SK-N-SH treated with all-trans-retinoic acid at 6 μM for 48 hours (cell line): ENCODE measurements at regions not wholly inside any gene's neighbourhood (a gene's known extent, or its start where the extent isn't known, plus 50 kb on each side); places are given as distances from the start of the nearest gene placed in this dataset.

Experiments
- ATAC-seq: fragments of 200-7000 bp; cut with Tn5 transposase; 3 replicates; pipeline ENCODE4 v1.9.1; 2020; ENCODE audit warnings: mild to moderate bottlenecking, moderate library complexity
- ARNTL ChIP-seq: fragments of 450-650 bp; formaldehyde crosslinking; IDR thresholded peaks from 2 replicates; pipeline ENCODE4 v1.5.0; 2020; ENCODE audit warnings: low read depth, mild to moderate bottlenecking, moderate library complexity, borderline replicate concordance
- BACH2 ChIP-seq: fragments of 250-450 bp; sonication (Bioruptor Pico); IDR thresholded peaks from 2 replicates; pipeline ENCODE4 v1.9.0; 2021; ENCODE audit warnings: mild to moderate bottlenecking, borderline replicate concordance
- CSDC2 ChIP-seq: fragments of 250-450 bp; sonication (Bioruptor Pico); IDR thresholded peaks from 2 replicates; pipeline ENCODE4 v1.5.0; 2020; ENCODE audit warnings: mild to moderate bottlenecking, moderate library complexity
- CSRNP3 ChIP-seq: fragments of 250-450 bp; sonication (Bioruptor Pico); IDR thresholded peaks from 2 replicates; pipeline ENCODE4 v1.5.1; 2021; ENCODE audit warnings: mild to moderate bottlenecking, moderate library complexity
- ESRRG ChIP-seq: fragments of 250-450 bp; sonication (Bioruptor Pico); IDR thresholded peaks from 2 replicates; pipeline ENCODE4 v1.6.1; 2021; ENCODE audit warnings: mild to moderate bottlenecking
- GLIS3 ChIP-seq: fragments of 250-450 bp; sonication (Bioruptor Pico); IDR thresholded peaks from 2 replicates; pipeline ENCODE4 v1.5.0; 2020; ENCODE audit warnings: mild to moderate bottlenecking, moderate library complexity
- ISL1 ChIP-seq: fragments of 250-450 bp; sonication (Bioruptor Pico); IDR thresholded peaks from 2 replicates; pipeline ENCODE4 v2.1.2; 2022; ENCODE audit warnings: mild to moderate bottlenecking, moderate library complexity
- OSR1 ChIP-seq: fragments of 250-450 bp; sonication (Bioruptor Pico); IDR thresholded peaks from 2 replicates; pipeline ENCODE4 v1.8.0; 2022; ENCODE audit warnings: moderate library complexity, mild to moderate bottlenecking, inconsistent platforms
- POU6F1 ChIP-seq: fragments of 250-450 bp; sonication (Bioruptor Pico); IDR thresholded peaks from 2 replicates; pipeline ENCODE4 v1.8.0; 2021; ENCODE audit warnings: low read depth, mild to moderate bottlenecking, moderate library complexity, borderline replicate concordance
- PPARA ChIP-seq: fragments of 250-450 bp; sonication (Bioruptor Pico); IDR thresholded peaks from 2 replicates; pipeline ENCODE4 v1.5.0; 2020; ENCODE audit warnings: mild to moderate bottlenecking, borderline replicate concordance
- RARB ChIP-seq: fragments of 250-450 bp; sonication (Bioruptor Pico); IDR thresholded peaks from 2 replicates; pipeline ENCODE4 v1.8.0; 2021; ENCODE audit warnings: mild to moderate bottlenecking, moderate library complexity
- SNAI2 ChIP-seq: fragments of 250-450 bp; sonication (Bioruptor Pico); IDR thresholded peaks from 2 replicates; pipeline ENCODE4 v1.5.0; 2020; ENCODE audit warnings: mild to moderate bottlenecking, moderate library complexity
- TCF4 ChIP-seq: fragments of 250-450 bp; sonication (Bioruptor Pico); IDR thresholded peaks from 2 replicates; pipeline ENCODE4 v1.8.0; 2021; ENCODE audit warnings: mild to moderate bottlenecking, moderate library complexity, borderline replicate concordance
- TOX ChIP-seq: fragments of 250-450 bp; sonication (Bioruptor Pico); IDR thresholded peaks from 2 replicates; pipeline ENCODE4 v1.8.0; 2021; ENCODE audit warnings: mild to moderate bottlenecking, moderate library complexity, borderline replicate concordance
- ZFP3 ChIP-seq: fragments of 250-450 bp; sonication (Bioruptor Pico); IDR thresholded peaks from 2 replicates; pipeline ENCODE4 v1.5.0; 2020; ENCODE audit warnings: mild to moderate bottlenecking, moderate library complexity
- ZFP30 ChIP-seq: fragments of 450-650 bp; formaldehyde crosslinking; IDR thresholded peaks from 2 replicates; pipeline ENCODE4 v1.5.0; 2022; ENCODE audit warnings: mild to moderate bottlenecking, moderate library complexity
- ZNF565 ChIP-seq: fragments of 450-650 bp; formaldehyde crosslinking; conservative IDR thresholded peaks from 2 replicates; pipeline ENCODE4 v1.5.0; 2020; ENCODE audit warnings: low read depth, mild to moderate bottlenecking, moderate library complexity
- ZNF70 ChIP-seq: fragments of 450-650 bp; formaldehyde crosslinking; IDR thresholded peaks from 2 replicates; pipeline ENCODE4 v1.5.0; 2020; ENCODE audit warnings: mild to moderate bottlenecking, moderate library complexity
- ZNF8 ChIP-seq: fragments of 450-650 bp; formaldehyde crosslinking; IDR thresholded peaks from 2 replicates; pipeline ENCODE4 v1.5.0; 2020; ENCODE audit warnings: mild to moderate bottlenecking, moderate library complexity
- TF ChIP-seq, protein P1 (sequence below): fragments of 250-450 bp; sonication (Bioruptor Pico); IDR thresholded peaks from 2 replicates; pipeline ENCODE4 v1.5.1; 2020; ENCODE audit warnings: low read depth, mild to moderate bottlenecking, moderate library complexity
- TF ChIP-seq, protein P2 (sequence below): fragments of 250-450 bp; sonication (Bioruptor Pico); IDR thresholded peaks from 2 replicates; pipeline ENCODE4 v1.8.0; 2020; ENCODE audit warnings: mild to moderate bottlenecking, moderate library complexity, borderline replicate concordance

DNA sequence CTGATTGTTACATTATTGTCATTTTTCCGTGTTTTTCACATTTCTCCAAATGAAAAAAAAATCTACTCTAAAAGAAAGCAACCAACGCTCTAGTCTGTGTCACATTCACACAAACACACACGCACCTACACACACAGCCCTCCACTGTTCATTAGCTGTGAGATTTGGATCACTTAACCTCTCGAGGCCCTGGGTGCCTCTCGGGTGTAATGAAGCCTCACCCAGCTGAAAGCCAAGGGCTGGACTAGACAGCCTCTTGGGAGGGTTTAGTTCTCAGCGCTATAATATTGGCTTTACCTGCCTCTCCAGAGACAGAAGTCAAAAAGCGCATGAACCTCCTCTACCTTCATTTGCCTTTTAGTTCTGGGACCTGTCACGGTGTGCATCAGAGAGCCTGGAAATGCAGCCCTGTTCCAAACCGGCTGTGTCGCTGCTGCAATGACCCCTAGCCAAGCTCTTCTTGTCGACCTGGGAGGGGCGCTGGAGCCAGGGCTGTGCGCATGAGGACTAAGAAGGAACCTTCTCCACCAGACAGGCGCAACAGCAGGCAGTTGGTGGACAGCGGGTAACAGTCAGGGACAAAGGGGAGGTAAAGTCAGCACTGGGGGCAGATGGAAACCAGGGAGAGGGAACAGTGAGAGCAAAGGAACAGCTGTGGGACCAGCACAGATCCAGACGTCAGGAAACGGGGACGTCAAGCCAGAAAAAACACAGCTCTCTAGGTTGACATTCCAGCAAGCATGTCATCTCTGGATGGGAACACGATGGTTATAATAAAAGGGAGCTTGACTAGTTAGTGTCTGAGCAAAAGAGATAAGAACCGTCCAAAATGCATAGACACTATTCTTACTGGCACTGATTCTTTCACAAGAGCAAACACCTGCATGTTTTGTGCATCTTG lies 375.9 kb downstream of the EFNB2 start:
- ATAC-seq: no peak
- no peak for TF ChIP-seq GLIS3 (CRISPR knock-in tag)
- TF ChIP-seq SNAI2 (CRISPR knock-in tag): no peak
- TF ChIP-seq TCF4 (CRISPR knock-in tag): no peak
- TF ChIP-seq ZNF565 (CRISPR knock-in tag): no peak

DNA sequence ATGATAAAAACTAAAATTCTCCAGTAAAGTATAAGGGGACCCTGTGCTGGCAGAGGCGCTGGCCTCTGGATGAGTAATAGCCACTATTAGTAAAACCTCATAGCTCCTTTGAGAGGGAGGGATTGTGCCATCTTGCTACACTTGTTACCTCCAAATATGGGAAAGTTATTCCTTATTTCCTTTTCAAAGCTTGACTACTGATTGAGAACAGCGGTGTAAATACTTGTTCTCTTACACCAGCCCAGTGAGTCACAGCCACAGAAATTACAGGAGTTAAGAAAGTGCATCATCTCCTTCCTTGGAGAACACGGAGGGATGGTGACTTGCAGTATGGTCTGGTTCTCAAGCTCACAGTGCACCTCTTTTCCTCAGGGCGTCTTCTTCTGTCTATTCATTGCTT lies 379.0 kb downstream of the EFNB2 start:
- TF ChIP-seq PPARA (CRISPR knock-in tag) (no peak), GLIS3 (CRISPR knock-in tag) (no peak), POU6F1 (no peak), CSRNP3 (no peak), OSR1 (CRISPR knock-in tag) (no peak), ZNF70 (CRISPR knock-in tag) (no peak), CSDC2 (no peak), ZNF565 (CRISPR knock-in tag) (no peak), TOX (CRISPR knock-in tag) (no peak), ESRRG (CRISPR knock-in tag) (no peak), ZFP30 (CRISPR knock-in tag) (no peak), ZNF8 (CRISPR knock-in tag) (no peak), BACH2 (CRISPR knock-in tag) (no peak), ZFP3 (CRISPR knock-in tag) (no peak), RARB (no peak), ARNTL (CRISPR knock-in tag) (no peak), TCF4 (CRISPR knock-in tag) (no peak)
- TF ChIP-seq, protein P1, sequence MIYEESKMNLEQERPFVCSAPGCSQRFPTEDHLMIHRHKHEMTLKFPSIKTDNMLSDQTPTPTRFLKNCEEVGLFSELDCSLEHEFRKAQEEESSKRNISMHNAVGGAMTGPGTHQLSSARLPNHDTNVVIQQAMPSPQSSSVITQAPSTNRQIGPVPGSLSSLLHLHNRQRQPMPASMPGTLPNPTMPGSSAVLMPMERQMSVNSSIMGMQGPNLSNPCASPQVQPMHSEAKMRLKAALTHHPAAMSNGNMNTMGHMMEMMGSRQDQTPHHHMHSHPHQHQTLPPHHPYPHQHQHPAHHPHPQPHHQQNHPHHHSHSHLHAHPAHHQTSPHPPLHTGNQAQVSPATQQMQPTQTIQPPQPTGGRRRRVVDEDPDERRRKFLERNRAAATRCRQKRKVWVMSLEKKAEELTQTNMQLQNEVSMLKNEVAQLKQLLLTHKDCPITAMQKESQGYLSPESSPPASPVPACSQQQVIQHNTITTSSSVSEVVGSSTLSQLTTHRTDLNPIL: no peak
- TF ChIP-seq, protein P2, sequence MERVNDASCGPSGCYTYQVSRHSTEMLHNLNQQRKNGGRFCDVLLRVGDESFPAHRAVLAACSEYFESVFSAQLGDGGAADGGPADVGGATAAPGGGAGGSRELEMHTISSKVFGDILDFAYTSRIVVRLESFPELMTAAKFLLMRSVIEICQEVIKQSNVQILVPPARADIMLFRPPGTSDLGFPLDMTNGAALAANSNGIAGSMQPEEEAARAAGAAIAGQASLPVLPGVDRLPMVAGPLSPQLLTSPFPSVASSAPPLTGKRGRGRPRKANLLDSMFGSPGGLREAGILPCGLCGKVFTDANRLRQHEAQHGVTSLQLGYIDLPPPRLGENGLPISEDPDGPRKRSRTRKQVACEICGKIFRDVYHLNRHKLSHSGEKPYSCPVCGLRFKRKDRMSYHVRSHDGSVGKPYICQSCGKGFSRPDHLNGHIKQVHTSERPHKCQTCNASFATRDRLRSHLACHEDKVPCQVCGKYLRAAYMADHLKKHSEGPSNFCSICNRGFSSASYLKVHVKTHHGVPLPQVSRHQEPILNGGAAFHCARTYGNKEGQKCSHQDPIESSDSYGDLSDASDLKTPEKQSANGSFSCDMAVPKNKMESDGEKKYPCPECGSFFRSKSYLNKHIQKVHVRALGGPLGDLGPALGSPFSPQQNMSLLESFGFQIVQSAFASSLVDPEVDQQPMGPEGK: no peak
- peak; percentile 90 for ATAC-seq

DNA sequence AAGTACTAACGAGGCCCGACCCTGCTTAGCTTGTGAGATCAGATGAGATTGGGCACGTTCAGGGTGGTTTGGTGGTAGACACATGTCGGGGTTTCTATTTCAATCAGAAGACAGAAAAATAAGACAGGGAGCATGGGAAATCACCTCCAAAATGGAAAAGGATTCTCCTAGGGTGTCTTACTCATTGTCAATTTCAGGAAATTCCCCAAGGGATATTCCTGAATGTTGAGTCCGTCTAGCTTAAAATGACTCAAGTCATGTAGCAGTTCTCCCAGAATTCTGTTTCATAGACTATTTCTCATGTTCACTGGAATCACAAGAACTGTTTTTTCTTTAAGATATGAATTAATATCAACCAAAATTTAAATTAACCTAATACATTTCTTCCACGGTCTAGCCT lies 380.1 kb downstream of the EFNB2 start:
- no peak for ATAC-seq
- TF ChIP-seq ZNF8 (CRISPR knock-in tag) (no peak), BACH2 (CRISPR knock-in tag) (no peak), POU6F1 (no peak), ZFP30 (CRISPR knock-in tag) (no peak), TOX (CRISPR knock-in tag) (no peak), CSDC2 (no peak), RARB (no peak), ZNF70 (CRISPR knock-in tag) (no peak), ARNTL (CRISPR knock-in tag) (no peak), ESRRG (CRISPR knock-in tag) (no peak), SNAI2 (CRISPR knock-in tag) (no peak), ISL1 (no peak), OSR1 (CRISPR knock-in tag) (no peak), PPARA (CRISPR knock-in tag) (no peak), TCF4 (CRISPR knock-in tag) (no peak)
